Stimulated activated CD4-positive, alpha-beta T cell treated with anti-CD3 and anti-CD28 coated beads, Interleukin-2, amount 100 ng/mL, for 48 hours (primary cell): ENCODE measurements at regions not wholly inside any gene's neighbourhood (a gene's known extent, or its start where the extent isn't known, plus 50 kb on each side); places are given as distances from the start of the nearest gene placed in this dataset.

ENCODE experiments used
- DNase-seq, 2 donors: peaks; one replicate each; pipeline ENCODE4 v3.0.0-alpha.2; 2020

DNA sequence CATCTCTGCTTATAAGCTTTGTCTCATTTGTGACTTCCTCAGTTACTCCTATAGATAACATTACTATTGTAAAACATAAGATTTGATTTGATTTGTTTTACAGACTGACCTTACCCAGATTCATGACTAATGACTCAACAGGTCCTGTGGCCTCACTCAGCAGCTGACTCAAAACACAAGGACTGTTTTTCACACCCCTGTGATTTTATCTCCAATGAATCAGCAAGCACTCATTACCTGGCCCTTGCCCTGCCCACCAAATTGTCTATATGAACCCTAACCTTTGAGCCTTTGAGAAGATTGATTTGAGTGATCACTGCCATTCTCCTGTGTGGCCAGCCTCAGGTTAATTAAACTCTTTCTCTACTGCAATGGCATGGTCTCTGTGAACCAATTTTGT is 1064.6 kb upstream of the LRRTM3 start:
- DNase-seq, result no peak
